Dedifferentiated amniotic fluid mesenchymal stem cell (primary cell): ENCODE measurements at regions not wholly inside any gene's neighbourhood (a gene's known extent, or its start where the extent isn't known, plus 50 kb on each side); places are given as distances from the start of the nearest gene placed in this dataset.
A peak's percentile ranks its signal among the peaks of the same experiment; 100 is the strongest.
"Not testable (repeated sequence)": the region's sequence is repeated elsewhere in the genome, so short reads cannot be mapped to it uniquely, and the experiment has no call there.

Source experiments
- DNase-seq: peaks from one replicate; pipeline ENCODE4 v3.0.0-alpha.2; 2016; ENCODE audit errors: extremely low spot score

DNA sequence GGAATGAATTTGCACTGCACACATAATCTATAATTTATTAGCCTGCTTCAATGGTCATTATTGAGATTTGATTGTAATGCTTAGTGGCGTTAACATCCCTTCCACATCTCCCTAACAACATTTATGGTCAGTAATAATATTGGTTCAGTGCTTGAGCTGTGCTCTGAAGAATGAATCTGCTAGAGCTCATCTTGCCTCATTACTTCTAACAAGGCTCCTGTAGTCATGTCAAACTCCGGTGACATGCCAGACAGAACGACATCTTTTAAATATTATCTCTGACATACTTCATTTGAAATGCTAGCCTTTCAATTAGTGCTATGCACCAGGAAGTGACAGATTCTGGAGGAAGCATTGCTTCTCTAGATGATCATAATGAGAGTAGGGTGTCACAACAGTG is 240.3 kb upstream of the BTBD3 start:
- no peak for DNase-seq

DNA sequence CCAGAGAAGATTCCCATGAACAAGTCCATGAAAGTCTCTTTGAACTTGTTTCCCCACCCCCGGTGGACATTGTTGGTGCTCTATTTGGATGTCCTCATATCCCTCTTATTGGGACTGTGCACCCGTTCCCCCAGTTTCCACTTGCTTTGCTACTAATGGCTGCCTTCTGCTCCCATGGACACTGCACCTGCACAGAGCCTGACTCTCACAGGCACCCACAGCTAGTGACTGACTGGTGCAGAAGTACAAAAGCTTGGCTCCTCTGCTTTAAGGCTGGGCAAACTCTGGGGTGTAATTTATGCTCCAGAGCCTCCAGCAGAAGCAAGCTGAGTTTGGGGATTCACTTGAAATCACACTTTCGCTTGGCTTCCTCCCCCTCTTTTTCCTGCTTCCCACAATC is 239.9 kb upstream of the BTBD3 start:
- DNase-seq, result no peak

DNA sequence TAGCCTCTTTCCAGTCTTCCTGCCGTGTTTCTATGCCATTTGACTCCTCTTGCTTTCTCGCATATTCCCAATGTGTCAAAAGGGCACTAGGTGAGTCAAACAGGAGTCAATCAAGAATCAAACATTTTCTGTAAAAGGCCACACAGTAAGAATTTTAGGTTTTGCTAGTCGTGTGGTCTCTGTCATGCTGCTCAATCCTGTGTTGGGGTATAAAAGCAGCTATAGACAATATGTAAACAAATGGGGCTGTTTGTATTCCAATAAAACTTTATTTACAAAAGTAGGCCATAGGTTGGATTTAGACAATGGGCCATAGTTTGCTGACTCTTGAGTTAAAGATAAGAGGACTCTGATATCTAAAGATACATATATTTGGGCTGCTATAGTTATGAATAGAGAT is 235.4 kb upstream of the BTBD3 start:
- no peak for DNase-seq

DNA sequence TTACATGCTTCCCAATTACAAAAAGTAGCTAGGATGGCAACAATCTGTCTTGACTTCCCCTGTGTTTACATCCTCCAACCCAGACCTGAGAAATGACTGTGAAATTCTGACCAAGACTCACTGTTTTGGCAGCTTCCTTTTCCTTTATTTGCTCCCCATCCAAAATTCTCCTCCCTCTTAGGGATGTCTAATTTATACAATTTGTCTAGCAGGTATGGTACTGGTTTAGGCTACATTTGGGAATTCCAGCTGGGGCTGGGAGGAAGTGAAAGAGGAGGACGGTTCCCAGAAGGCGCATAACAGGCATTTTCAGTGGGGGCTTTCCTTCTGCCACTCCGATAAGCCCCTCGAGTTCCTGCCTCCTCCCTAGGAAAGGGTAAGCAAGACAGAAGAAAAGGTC is 231.5 kb upstream of the BTBD3 start:
- no peak for DNase-seq

DNA sequence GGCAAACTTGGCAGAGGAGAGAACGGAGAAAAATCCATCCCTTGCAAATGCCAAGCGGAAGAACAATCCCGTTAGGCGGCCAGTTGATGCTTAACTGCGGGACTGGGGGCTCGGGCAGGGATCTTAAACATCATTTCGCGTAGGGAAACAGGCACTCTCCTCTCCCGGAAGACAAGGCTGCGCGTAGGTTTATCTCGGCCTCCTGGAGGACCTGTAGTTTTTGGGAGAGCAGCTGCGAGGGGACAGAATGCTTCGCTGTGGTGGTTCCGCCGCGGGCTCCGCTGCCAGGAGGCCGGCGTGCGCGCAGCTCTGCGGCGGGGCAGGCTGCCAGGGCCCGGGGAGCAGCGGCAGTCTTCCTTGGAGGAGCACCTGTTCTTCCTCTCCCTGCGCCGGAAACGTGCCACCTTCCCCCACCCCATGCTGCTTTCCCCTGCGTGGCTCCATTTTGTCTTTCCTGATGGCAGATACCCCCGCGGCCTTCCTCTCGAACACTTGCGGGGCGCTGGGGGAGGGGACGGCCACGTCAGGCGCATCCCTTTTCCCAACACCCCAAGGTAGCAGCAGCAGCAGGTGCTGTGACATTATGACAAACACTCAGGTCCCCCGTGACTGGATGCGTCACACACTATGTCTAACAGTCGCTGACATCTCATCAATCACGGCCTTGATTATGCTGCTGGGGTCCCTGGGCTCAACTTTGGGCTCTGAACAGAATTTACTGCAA is 230.7 kb upstream of the BTBD3 start:
- DNase-seq, result no peak

DNA sequence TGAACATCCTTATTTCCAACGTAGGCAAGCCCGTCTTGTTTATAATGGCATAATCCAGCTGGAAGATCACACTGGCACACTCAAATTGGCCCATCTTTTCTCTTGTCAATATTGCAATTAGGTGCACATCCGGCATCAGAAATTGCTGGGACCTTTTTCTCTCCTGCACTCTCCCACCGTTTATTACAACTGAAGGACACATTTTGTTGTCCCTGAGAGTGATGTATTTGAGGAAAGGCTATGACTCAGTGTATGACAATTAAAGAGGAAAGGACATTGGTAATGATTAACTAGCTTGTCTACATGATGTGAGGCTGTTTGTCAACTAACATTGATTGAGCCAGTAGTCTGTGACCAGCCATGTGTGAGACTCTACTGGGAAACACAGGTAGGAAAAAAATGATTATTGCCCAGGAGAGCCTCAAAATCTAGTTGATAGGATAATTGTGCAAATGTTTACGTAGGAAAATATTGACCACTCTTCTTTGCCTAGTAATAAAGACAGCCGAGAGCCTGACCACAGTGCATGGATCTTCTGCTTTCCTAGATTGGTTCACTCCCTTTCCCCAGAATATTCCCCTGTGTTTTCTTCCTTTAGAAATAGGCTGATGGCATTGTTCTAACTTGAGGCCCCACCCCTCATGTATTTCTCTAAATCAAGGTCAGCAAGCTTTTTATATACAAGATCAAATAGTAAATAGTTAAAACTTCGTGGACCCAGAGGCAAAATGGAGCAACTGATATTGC is 230.0 kb upstream of the BTBD3 start:
- DNase-seq, result no peak

DNA sequence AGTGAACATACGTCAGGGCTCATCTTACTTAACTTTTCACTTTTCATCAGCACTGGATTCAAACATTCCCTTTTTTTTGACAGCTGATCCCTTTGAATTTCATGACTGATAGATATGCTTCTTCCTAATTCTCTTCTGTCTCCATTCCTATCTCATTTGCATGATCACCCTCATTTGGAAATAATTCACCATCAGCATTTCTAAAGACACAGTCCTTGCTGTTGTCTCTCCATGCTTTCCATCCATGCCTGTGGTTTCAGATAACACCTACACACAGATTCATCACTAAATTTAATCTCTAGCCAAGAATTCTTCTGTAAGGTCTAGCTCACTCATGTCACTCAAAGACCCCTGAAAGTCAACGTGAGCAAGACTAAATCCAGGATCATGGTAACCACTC is 228.4 kb upstream of the BTBD3 start:
- DNase-seq, result no peak

DNA sequence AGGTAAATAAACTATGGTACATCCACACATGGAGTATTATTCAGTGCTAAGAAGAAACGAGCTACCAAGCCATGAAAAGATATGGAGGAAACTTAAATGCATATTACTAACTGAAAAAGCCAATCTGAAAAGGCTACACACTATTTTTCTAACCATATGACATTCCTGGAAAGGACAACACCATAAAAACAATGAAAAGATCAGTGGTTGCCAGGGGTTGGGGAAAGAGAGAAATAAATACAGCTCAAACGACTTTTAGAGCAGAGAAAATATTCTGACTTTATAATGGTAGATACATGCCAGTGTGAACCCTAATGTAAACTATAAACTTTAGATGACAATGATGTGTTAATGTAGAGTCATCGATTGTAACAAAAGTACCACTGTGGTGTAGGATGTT is 225.9 kb upstream of the BTBD3 start:
- DNase-seq, result no peak

DNA sequence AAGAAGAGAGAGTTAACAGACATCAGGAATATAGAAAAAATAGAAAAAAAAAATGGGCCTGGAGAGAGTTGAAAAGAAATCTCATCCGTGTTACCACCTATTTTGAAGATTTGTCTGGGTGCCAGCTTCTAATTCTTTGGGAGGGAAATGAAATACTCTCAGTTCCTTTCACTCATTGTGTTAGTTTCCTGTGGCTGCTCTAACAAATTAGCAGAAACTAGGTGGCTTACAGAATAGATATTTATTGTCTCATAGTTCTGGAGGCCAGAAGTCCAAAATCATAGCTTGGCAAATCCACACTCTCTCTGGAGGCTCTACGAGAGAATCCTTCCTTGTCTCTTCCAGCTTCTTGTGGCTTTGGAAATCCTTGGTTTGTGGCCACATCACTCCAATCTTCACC is 225.1 kb upstream of the BTBD3 start:
- DNase-seq, result no peak

DNA sequence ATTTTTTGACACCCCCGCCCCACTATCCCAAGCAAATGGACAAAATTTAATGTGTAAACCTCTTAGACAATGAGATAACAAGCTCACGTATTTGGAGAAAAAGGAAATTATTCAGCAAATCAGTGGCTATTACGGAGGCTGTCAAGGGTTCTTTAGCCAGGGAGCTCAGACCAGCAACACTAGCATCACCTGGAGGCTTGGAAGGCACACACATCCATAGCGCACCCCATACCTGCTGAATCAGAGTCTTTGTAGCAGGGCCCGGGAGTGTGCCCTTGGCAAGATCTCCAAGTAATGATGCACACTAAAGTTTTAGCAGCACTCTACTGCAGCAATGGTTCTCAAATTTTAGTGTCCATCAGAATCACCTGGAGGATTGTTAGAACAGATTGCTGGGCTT is 223.2 kb upstream of the BTBD3 start:
- DNase-seq, result no peak

DNA sequence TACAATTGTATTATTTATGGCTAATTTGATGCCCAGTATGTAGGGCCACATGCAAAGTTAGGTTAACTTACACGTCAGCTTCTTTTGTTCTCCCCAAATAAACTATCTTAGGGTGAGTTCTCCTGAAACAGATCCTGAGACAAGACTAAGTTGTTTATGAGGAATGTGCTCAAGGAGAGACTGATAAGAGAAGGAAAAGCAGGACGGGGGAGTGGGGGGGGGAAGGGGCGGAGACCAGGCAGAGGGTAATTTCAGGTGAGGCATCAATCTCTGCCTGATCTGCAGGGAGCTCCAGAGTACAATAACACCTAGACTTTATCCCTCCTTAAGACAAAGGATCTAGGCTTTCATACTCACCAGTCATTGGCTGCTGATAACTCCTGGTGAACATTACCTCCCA is 220.6 kb upstream of the BTBD3 start:
- DNase-seq, result no peak

DNA sequence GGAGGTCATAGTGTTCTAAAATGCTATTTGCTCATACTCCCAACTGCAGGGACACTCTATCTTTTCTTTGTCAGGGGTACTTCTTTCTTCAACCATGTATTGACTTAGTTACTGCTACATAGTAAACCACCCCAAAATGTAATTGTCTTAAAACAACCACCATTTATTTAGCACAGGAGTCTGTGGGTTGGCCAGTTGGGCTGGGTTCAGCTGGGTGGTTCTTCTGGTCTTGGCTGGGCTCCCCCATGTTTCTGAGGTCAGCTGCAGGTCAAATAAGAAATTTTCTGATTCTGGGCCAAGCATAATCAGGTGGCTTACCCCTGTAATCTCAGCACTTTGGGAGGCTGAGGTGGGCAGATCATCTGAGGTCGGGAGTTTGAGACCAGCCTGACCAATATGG is 220.0 kb upstream of the BTBD3 start:
- no peak for DNase-seq

DNA sequence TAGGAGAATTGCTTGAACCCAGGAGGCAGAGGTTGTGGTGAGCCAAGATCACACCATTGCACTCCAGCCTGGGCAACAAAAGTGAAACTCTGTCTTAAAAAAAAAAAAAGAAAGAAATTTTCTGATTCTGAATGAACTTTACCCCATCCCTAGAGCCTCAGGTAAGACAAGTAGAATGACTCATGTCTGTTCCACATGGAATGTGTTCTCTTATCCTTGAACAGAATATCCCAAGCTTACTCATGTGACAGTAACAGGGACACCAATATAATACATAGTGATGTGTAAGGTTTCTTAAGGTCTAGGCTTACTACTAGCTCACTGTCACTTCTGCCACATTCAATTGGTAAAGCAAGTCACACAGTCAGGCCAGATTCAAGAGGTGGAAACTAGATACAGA is 219.6 kb upstream of the BTBD3 start:
- no peak for DNase-seq

DNA sequence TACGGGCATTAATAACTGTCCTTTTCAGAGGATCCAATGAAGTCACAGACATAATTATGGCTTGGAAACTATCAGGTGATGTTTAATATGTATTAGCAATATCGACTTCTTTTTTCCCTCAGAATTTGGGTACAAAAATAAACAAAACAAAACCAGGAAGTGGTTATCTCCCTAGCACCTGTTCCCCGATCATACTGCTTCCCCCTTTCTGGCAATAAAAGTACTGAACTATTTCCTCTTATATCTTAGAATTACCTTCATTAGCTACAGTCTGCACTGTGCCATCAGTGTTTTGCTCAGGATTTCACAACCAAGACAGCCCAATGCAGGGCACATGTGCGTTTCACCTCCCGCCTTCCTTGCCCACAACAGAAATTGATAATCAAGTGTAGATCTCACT is 216.9 kb upstream of the BTBD3 start:
- no peak for DNase-seq

DNA sequence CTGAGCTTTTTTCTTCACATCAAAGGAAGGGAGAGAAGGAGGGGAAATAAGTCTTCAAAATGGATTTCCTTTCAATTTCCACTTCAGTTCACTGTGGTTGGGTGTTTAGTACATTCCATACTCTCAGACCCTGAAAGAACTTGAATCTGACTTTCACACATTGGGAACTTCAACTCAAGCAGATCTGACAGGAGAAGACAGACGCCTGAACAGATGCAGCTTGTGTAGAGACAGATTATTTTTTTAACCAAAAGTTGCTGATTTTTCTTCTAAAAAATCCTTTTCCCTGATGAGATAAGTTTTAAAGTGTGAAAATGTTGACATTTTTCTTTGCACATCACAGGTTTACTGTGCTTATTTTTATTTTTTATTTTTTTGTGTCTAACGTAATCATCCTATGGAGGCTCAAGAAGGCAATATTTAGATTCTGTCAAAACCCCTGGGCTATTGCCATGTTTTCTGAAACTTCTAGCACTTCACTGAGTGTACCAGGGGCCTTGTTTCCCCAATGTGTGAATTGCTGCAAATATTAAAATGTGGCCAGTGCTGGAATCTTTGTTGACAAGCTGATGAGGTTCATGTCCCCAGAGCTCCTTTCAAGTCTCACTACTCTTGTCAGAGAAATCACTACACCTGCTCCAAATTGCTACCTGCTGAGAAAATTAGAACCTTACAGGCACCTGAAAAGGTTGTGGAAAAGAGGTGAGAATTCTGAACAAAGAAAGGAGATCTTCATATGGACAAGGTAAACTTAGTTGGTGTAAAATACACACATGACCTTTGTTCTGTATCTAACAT is 214.8 kb upstream of the BTBD3 start:
- DNase-seq, result no peak

DNA sequence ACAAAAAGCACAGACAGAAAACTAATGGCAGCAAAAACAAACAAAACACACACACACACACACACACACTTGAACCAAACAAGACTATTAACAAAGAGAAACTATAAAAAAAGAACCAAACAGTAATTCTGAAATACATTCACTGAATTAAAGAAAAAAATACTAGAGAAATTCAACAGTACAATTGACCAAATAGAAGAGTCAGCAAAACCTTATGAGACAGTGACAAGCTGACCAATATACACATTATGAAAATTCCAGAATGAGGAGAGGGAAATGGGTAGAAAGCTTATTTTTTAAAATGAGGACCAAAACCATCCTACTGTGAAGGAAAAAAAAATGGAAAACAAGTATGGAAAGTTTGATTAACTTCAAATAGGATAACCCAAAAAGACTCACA is 212.2 kb upstream of the BTBD3 start:
- no peak for DNase-seq

DNA sequence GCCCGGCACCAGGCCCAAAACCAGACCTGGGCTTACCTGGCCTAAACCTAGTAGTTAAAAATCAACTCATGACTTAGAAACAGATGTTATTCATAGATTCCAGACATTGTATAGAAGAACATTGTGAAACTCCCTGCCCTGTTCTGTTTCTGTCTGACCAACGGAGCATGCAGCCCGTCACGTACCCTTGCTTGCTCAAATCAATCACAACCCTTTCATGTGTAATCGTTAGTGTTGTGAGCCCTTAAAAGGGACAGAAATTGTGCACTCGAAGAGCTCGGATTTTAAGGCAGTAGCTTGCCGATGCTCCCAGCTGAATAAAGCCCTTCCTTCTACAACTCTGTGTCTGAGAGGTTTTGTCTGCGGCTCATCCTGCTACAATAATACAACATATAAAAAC is 209.5 kb upstream of the BTBD3 start:
- not testable (repeated sequence) for DNase-seq

DNA sequence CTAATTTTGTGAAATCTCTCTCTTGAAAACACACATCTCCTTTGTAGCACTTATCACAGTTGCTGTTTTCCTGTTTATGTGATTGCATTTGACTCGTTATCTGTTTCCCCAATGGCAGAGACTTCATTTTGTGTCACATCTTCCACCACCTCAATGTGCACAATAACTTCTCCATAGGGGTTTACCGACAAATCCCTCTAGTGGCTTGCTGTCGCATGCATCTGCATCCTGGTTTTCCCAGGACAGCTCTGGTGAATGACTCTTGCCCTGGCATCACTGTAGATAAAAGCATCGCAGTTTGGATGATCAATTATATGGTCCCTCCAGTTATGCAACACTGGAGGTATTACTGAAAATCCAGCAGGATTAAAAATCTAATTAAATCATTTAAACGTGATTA is 206.5 kb upstream of the BTBD3 start:
- no peak for DNase-seq

DNA sequence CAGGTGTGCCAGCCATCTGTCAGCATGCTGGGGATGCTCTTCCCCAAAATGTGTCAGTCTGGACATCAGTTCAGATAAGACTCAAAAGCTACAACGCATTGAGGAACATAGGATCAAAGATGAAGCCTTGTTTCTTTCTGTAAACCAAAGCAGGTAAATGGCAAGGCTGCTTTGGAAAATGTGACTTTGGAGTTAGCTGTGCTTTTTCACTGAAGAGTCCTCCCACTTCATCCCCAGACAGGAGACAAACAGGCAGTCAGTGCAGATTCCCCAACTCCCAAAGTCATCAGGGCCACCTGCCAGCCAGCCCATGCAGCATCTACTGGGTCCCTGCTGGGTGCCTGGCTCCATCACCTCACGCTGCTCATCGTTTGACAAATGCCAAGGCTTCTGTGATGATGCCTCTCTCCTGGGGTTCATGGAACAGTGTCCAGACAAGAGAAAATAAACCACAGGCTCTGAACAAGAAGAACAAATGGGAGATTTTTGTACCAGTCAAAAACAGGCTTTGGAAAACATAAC is 205.0 kb upstream of the BTBD3 start:
- DNase-seq, result no peak

DNA sequence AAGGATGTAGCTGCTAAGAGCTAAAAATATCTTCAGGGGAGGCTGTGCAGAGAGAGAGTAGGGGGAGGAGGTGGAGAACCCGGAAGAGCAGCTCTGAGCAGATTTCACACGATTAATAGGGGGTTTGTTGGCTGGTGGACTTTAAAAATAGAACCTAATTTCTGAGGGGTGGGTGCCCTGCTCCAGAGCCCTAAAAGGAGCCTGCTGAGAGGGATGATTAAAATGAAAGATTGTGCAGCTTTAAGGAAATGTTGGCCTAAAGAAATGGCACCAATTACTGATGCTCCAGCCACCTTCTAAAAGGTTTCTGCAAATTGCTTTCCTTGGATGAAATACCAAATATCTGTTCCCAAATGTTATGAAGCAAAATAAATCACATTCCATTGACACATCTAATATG is 202.8 kb upstream of the BTBD3 start:
- DNase-seq, result no peak

DNA sequence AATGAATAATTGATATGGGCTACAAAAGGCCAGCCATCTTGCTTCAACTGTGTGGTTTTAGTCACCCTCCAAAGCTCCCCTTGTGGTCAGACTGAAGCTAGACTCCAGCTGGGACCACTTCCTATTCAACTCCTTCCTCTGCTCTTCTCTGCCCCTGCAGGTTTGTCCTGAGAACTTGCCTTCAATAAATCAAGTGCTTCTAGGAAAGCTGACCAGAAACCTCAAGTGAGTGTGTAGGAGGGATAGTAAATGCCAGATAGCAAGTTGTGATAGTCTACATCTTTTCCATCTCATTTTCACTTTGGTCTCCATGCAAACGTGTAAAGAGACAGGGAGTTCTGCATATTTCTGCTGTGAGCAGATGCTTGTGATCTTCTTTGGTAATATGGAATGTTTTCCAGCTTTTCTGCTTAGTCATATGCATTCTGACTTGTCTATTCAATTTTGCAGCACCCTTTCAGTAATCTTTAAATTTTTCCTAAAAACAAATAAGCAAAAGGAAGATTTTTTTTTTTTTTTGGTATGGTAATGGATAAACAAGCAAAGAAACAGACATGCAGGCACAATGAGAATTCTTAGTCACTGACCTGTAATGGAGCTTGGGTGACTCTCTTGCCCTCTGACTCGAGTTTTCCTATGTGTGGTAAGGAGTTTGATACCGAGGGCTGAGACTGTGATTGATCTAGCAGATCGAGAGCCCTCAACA is 201.3 kb upstream of the BTBD3 start:
- DNase-seq, result peak; percentile 84

DNA sequence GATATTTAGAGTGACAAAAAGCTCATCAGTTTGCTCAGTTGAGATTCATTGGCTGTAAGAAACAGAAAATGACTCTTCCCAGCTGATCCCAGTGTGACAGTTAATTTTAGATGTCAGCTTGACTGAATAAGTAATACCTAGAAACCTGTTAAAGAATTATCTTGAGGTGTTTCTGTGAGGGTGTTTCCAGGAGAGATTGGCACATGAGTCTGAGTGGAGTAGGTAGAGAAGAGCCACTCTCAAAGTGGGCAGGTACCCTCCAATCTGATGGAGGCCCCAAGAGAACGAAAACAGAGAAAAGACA is 200.8 kb upstream of the BTBD3 start:
- DNase-seq, result no peak
